ENCODE measurements at regions not wholly inside any gene's neighbourhood (a gene's known extent, or its start where the extent isn't known, plus 50 kb on each side); places are given as distances from the start of the nearest gene placed in this dataset.

DNA sequence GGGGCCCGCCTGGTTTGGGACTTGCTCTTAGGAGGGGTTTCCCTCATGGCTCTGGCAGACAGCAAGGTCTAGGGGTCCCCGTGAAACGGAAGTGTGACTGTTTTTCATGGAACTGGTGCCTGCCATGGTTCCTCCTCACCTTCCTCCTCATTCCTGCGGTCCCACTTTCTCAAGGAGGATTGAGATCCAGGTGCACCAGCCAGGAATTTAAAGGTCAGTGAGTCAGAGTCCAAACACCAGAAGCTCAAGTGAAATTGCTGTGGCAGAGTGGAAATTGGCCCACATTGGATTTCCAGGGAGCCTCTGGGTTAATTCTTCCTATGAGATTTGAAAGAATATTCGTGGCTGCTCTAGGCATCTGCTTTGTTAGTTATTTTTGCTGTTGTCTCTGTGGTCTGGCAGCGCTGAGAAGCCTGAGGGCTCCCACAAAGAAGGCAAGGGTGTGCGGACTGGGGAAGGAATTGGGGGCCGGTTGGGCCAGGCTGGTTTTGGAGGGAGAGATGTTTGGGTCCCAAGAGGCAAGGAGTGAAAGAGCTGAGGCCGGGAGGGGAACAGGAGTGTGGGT, 60.4 kb upstream of the TNFAIP8L3 start:
- TF ChIP-seq ETV6 (IDR thresholded peaks at IDR 0.05; ENCODE audit: borderline replicate concordance in 1 of 2, low read depth in 2 of 2, low read length in 1 of 2) (no peak), ETV6 (CRISPR knock-in tag; IDR thresholded peaks at IDR 0.05; ENCODE audit: borderline replicate concordance) (no peak), ZNF583 (CRISPR knock-in tag; IDR thresholded peaks at IDR 0.05) (no peak), TEAD2 (tag; IDR thresholded peaks at IDR 0.05) (no peak), PHF21A (IDR thresholded peaks at IDR 0.05; ENCODE audit: borderline replicate concordance, low read depth) (no peak), ZNF717 (CRISPR knock-in tag; IDR thresholded peaks at IDR 0.05) (no peak), PTBP1 (IDR thresholded peaks at IDR 0.05; ENCODE audit: low read depth, low read length) (no peak), KLF10 (CRISPR knock-in tag; IDR thresholded peaks at IDR 0.05) (no peak), PREB (CRISPR knock-in tag; IDR thresholded peaks at IDR 0.05) (no peak)
- TF ChIP-seq, protein P1, sequence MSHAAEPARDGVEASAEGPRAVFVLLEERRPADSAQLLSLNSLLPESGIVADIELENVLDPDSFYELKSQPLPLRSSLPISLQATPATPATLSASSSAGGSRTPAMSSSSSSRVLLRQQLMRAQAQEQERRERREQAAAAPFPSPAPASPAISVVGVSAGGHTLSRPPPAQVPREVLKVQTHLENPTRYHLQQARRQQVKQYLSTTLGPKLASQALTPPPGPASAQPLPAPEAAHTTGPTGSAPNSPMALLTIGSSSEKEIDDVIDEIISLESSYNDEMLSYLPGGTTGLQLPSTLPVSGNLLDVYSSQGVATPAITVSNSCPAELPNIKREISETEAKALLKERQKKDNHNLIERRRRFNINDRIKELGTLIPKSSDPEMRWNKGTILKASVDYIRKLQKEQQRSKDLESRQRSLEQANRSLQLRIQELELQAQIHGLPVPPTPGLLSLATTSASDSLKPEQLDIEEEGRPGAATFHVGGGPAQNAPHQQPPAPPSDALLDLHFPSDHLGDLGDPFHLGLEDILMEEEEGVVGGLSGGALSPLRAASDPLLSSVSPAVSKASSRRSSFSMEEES (CRISPR knock-in tag; IDR thresholded peaks at IDR 0.05) = no peak
- TF ChIP-seq, protein P2, sequence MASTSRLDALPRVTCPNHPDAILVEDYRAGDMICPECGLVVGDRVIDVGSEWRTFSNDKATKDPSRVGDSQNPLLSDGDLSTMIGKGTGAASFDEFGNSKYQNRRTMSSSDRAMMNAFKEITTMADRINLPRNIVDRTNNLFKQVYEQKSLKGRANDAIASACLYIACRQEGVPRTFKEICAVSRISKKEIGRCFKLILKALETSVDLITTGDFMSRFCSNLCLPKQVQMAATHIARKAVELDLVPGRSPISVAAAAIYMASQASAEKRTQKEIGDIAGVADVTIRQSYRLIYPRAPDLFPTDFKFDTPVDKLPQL (IDR thresholded peaks at IDR 0.05; ENCODE audit: extremely low read depth, insufficient read length) = no peak
- TF ChIP-seq, protein P3, sequence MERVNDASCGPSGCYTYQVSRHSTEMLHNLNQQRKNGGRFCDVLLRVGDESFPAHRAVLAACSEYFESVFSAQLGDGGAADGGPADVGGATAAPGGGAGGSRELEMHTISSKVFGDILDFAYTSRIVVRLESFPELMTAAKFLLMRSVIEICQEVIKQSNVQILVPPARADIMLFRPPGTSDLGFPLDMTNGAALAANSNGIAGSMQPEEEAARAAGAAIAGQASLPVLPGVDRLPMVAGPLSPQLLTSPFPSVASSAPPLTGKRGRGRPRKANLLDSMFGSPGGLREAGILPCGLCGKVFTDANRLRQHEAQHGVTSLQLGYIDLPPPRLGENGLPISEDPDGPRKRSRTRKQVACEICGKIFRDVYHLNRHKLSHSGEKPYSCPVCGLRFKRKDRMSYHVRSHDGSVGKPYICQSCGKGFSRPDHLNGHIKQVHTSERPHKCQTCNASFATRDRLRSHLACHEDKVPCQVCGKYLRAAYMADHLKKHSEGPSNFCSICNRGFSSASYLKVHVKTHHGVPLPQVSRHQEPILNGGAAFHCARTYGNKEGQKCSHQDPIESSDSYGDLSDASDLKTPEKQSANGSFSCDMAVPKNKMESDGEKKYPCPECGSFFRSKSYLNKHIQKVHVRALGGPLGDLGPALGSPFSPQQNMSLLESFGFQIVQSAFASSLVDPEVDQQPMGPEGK (CRISPR knock-in tag; IDR thresholded peaks at IDR 0.05; ENCODE audit: borderline replicate concordance) = no peak
- TF ChIP-seq, protein P4, sequence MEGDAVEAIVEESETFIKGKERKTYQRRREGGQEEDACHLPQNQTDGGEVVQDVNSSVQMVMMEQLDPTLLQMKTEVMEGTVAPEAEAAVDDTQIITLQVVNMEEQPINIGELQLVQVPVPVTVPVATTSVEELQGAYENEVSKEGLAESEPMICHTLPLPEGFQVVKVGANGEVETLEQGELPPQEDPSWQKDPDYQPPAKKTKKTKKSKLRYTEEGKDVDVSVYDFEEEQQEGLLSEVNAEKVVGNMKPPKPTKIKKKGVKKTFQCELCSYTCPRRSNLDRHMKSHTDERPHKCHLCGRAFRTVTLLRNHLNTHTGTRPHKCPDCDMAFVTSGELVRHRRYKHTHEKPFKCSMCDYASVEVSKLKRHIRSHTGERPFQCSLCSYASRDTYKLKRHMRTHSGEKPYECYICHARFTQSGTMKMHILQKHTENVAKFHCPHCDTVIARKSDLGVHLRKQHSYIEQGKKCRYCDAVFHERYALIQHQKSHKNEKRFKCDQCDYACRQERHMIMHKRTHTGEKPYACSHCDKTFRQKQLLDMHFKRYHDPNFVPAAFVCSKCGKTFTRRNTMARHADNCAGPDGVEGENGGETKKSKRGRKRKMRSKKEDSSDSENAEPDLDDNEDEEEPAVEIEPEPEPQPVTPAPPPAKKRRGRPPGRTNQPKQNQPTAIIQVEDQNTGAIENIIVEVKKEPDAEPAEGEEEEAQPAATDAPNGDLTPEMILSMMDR (IDR thresholded peaks at IDR 0.05 in 2 of 3, conservative IDR thresholded peaks at IDR 0.05 in 1 of 3; ENCODE audit: insufficient read depth in 2 of 3, low read depth in 1 of 3, low read length in 3 of 3) = no peak
